HG03457 (cell line): ENCODE measurements at regions not wholly inside any gene's neighbourhood (a gene's known extent, or its start where the extent isn't known, plus 50 kb on each side); places are given as distances from the start of the nearest gene placed in this dataset.

ENCODE experiments used
- ATAC-seq: cut with Tn5 transposase; IDR thresholded peaks from one replicate; pipeline ENCODE4 v1.9.1; 2021; ENCODE audit warnings: moderate number of reproducible peaks; ENCODE audit not compliant: unreplicated experiment

DNA sequence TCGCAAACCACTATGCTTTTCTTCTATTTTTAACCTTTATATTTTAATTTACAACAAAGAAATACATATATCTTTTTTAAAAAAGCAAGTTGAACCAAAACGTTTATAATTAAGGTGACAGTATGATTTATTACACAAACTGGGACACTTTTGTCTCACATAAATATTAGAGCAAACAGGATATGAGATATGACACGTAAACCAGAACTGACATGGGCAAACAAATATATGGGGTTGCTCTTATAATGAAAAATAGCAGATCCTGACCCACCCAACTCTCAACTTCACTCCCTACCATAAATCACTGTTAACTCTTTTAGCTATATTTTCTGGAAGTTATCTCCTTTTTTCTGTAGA is 177.0 kb upstream of the EDNRA start:
- no peak for ATAC-seq

DNA sequence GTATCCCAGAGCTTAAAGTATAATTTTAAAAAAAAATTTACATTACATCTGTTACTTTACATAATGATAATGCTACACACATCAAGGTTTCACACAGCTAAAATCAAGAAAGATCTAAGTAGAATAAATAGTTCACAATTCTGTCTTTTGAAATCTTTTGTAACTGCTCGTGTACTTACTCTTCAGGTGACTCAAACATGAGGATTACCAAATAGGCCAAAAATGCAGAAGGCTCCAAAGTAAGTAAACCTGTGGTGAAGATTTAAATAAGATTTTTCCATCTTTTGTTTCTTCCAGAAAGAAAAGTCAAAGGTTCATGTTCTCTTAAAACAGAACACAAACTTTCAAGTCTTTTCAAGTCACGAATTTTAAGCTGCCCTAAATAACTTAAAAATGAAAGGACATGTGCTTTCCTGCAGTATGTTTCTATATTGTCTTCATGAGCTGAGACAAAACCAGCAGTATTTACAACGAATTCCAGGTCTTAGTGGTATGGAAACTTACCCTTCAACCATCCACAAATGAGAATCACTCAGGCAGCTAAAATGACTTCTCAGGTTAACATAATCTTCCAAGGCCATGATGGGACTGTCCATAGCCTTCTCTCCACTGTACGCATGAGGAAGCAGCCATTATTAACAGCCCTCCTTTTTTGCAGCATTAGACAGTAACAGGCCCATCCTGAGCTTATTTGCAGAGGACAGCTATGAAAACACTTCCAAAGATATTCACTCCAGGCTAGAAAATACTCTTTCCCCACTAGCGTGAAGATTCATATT is 172.8 kb upstream of the EDNRA start:
- ATAC-seq: no peak

DNA sequence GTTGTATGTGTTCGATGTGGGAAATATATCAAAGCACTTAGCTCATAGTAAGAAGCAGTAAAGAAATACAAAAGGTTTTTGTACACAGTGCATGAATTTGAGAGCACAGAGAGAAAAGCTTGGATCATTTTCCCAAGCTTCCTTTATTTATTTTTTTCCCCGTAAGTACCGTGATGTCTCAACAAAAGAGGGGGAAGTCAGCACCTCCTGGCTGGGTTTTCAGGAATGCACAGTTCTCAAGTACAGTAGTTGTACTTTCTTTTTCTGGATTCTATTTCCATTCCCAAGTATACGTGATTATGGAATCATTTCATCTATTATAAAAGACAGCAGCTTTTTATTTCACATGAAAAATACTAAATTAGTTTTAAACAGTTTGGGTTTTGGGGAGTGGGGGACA is 171.5 kb upstream of the EDNRA start:
- no peak for ATAC-seq

DNA sequence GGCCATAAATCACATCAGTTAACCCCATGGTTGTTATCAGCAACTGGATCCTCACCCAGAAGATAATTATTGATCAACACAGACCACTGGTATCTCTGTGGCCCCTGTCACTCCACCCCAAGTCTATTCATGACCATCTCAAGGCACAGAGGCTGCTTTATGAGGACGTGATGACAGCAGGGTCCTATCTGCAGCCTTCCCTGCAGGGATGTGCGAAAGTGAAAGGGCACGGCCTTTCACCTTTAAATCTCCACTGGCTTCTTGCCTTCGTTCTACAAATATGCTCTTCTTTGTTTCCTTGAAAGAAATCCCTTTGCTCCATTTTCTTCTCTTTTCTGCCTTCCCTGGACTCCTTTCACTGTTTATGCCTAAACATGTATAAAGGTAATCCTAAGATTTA is 170.6 kb upstream of the EDNRA start:
- no peak for ATAC-seq

DNA sequence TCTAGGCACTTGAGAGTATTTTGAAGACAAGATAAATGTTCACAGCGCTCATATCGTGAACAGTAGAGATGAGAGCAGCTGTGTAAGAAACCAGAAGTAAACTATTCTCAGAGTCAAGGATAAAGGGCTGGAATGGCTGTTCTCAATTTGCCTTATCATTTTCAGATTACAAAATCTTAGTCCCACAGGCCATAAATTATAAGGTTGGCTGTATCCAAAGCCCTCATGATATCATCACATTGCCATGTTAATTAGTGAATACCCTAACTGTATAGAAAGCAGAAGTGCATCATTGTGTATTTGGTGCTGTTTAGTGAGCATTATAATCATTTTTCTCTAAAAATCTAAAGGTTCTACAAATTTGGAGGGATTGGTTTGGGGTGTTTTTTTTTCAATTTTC is 168.9 kb upstream of the EDNRA start:
- ATAC-seq: no peak

DNA sequence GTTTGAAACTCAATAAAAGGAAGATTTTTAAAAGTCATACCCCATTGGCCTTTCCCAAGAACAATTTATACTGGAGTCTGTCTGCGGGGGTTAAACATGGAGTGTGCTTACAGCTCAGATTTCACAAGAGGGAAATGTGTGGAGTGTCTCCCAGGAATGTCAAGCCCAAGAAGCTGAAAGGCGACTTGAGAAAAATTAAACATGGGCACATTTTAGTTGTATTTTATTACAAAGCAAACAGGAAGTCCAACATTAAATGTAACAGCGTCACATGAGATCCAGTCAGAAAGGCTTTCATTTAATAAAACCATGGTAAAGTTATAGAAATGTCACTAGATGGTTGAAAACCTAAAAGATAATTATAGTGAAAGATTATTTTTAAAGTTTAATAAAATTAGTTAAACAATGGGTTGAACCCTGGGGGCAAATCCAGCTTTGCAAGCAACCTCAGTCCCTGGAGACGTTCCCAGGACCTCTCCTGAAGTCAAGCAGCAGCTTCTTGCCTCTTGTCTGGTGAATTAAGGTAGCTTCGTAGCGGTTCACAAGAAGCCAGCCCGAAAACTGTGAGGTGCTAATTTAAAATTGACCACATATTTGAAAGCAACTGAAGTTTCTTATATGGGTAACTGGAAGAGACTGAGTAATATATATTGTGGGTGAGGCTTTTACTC is 168.4 kb upstream of the EDNRA start:
- ATAC-seq: no peak

DNA sequence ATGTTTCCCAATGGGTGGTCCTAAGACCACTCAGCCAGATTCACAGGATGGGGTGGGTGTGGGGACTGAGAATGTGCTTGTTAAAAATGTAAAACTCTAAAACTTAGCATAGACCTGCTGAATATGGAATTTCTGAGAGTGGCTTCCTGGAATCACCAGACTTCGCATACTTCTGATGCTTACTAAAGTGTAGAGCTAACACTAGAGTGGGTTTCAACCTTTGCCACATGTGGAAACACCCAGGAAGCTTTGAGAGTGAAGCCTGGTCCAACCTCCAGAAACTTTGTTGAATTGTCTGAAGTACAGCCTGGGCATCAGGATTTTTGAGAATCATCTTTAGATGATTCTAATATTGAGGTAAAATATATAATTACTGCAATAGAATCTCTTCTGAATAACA is 167.8 kb upstream of the EDNRA start:
- ATAC-seq: no peak

DNA sequence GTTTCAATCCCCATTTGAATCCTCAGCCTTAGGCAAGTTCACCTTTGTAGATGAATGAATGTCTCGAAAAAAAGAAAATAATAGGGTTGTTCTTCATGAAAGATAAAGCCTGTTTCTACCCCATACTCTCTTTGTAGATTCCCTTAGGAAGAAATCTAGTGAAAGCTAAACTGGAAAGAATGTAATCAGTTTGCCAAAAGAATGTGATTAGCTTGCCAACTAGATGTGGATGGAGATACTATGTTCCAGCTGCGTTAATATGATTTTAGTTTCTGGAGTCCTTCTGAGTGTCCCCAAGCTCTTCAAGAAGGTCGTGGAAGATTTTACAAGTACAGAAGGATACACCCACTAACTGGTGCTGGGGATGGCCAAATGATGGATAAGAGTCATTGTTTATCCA is 162.3 kb upstream of the EDNRA start:
- ATAC-seq: no peak

DNA sequence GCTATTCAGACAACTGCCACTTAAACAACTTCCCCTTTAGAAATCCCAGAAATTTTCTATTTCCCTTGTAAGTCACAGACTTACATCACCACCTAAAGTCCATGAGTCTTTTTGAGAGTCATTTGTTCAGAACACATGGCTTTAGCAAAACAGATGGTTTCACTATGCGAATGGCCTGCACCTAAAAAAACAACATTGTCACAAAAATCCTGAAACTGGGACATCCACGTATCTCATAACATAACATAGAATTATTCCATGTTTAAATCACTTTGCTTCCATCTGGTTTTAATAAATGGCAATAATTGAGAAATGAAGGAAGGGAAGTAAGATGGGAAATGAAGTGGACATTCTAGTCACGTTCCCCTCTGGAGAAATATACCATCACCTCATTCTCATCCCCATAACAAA is 155.3 kb upstream of the EDNRA start:
- ATAC-seq: no peak

DNA sequence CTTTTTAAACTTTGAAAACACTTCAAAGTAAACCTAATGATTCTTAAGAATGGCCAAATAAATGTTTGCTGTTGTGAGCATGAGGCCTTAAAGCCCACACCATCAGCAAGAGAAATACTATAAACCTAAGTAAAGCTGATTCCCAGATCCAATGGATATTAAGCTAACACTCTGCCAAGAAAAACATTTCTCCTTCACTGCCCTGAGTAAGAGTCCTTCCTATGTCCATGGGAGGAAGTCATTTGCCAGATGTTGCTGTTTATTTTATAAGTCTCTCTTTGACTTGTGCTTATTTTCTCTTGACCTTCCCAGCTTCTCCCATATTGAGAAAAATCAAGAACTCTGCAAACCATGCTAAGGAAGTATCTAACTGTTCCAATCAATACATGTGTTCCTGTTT is 154.3 kb upstream of the EDNRA start:
- no peak for ATAC-seq

DNA sequence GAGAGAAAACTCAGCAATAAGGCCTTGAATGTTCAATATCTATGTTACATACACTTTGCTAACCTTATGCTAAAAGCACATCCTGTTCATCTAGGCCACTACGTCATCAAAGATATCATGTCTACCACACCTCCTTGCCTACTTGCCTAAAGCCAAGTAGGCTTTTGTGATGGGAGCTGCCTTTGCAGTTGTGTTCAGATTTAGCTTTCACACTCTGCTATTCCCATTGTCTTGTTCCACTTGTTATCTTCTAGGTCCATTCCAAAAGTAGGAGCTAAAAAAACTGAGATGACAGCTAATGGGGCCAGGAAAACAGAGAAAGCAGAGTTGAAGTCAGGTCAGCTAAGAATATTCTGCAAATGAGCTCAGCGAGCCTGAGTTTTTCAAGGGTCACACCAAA is 153.6 kb upstream of the EDNRA start:
- ATAC-seq: no peak

DNA sequence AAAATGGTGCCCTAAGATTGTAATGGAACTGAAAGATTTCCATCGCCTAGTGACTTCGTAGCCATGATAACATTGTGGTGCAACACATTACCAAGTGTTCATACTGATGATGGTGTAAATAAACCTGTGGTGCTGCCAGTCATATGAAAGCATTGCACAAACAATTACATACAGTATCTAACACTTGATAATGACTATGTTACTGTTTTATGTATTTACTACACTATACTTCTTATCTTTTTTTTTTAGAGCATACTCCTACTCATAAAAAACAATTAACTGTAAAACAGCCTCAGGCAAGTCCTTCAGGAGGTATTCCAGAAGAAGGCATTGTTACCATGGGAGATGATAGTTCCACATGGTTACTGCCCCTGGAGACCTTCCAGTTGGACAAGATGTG is 152.7 kb upstream of the EDNRA start:
- no peak for ATAC-seq

DNA sequence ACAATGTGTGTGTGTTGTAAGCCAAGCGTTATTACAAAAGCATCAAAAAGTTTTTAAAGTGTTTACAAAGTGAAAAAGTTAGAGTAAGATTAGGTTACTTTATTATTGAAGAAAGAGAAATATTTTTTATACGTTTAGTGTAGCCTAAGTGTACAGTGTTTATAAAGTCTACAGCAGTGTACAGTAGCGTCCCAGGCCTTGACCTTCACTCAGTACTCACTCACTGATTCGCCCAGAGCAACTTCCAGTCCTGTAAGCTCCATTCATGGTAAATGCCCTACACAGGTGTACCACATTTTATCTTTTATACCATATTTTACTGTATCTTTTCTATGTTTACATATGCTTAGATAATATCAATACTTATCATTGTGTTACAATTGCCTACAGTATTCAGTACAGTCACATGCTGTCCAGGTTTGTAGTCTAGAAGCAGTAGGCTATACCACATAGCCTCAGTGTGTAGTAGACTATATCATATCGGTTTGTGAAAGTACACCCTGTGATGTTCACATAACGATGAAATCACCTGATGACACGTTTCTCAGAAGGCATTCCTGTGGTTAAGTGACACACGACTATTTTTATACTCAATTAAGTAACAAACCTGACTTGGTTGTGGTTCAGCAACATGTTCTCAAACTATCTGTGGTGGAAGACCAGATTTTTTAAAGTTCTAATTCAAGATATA is 152.0 kb upstream of the EDNRA start:
- ATAC-seq: no peak

DNA sequence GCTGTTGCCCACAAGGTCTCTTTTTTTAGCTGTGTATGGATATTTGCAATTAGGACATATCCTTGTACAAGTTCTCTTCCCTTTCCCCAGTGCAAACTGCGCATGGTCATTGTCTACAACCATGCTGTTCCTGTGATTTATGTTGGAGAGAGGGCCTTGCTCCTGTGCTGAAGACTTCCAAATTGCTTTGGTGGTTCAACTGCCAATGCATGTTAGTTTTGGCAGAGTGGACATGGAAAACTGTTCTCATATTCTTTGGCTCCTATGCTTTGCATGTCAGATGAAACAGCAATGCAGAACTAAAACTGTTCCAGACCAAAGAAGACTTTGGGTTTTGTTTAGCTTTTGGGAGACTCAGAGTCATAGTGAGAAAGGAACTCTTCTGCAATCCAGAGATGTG is 148.8 kb upstream of the EDNRA start:
- ATAC-seq: no peak

DNA sequence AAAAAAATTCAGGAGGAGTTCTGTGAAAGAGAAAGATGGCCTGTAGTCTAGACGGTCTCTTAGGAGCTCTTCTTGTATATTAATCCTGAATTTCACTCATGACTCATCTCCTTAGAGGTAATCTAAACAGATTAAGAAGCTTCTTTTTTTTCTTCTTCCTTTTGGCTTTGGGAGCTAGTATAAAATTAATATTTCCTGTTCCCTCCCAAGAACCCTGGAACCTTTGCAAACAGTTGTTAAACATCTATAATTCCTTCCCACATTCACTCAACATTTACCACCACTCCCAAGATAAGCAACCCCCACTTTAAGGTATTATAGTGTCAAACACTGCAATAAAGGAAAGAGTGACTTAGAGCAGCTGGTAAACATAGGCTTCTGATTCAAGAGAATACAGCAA is 146.4 kb upstream of the EDNRA start:
- no peak for ATAC-seq

DNA sequence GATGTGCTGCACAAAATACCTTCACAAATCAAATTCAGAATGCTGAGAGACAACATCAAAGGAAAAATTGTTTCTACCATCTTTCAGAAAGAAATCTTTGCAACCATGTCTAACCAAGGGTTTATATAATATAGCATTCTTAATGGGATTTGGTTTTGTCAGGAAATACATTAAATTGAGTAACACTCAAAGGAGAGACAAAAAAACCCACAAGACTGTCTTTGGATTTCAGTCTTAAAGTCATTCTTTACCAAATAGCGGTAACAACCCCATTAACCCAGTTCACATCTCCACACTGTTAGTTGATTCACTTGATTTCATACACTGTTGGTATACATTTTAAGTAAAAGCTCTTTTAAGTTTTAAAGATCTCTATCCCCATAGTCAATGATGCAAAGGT is 145.7 kb upstream of the EDNRA start:
- no peak for ATAC-seq

DNA sequence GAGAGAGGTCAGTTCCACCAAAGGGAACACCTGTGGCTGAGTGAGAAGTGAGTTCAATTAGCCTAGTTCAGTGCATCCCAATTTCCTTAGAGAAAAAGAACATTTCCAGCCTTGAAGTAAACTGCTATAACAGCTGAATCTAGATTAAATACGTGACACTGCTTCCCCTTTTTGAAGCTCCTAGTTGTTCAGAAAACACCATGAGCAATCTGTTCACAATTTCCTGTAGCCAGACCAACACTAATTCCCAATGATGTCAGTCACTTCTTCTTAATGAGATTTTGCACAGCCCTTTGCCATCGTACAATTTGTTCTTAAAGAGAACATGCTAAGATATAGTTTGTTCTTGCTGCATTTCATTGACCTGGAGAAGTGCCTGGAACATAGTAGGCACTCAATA is 144.6 kb upstream of the EDNRA start:
- ATAC-seq: no peak

DNA sequence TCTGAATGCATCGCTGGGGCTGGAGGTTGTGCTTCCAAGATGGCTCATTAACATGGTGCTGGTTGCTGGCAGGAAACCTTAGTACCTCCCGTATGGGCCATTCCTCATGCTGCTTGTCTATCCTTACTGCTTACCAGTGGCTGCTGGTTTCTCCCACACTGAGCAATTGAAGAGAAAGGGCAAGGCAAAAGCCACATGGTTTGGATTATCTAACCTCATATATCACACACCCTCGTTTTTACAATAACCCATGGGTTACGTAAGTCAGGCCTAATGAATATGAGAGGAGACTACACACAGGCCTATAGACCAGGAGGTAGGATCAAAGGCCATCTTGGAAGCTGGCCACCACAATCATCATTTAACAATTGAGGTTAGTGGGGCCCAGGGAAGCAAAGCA is 141.8 kb upstream of the EDNRA start:
- ATAC-seq: no peak

DNA sequence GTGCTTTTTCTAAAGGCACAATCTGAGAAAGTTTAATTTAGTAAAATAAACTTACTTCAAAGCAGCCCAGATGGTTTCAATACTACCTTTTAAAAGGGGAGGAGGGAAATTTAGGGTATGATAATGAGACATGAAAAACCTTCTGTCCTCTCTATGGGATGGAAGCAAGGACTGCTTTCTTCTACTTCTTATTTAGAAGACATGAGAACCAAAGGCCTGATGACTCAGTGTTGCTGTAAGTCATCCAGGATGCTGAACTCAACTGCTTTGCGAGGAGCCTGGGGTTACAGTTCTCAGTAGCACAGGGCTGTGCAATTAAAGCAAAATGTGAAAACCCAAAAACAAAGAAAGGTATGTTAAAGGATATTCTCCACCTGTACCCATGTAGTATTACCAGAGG is 140.8 kb upstream of the EDNRA start:
- no peak for ATAC-seq

DNA sequence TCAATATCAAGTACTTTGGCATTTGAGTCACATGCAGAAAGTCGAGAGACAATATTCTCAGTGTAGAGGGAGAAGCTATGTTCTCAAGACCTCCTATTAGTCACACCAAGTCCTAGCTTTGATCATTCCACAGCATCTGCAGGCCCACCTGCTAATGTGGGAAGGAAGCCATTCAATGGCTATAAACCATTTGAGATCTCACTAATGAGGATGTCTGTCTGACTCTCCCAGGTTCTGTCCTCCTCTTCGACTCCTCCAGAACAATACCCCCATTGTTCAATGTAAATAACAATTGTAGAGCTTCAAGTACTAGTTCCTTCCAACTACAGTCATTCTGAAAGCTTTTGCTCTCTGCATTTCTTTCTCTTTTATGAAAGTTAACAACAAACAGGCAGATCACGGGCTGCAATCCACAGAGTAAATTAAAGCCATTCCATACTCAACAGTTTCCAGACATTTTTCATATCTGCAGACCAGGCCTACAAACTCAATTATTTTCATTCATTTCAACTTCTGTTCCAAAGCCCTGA is 140.2 kb upstream of the EDNRA start:
- ATAC-seq: no peak

DNA sequence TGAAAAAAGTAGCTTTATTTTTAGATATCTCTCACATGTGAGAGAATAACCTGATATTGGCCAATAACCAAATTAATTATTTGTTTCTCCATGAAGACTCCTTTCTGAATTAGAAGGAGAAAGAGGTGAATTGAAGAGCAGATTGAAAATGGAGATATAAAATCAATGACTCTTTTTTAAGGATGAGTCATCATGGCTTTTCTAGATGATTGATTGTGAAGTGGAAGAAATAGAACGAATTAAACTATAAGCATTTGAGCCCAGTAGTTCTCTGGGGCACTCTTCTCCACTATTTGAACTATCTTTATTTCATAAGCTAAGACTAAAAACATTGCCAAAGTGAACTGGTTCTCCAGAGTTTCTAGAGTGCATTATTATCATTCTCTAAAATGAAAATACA is 137.2 kb upstream of the EDNRA start:
- ATAC-seq: no peak

DNA sequence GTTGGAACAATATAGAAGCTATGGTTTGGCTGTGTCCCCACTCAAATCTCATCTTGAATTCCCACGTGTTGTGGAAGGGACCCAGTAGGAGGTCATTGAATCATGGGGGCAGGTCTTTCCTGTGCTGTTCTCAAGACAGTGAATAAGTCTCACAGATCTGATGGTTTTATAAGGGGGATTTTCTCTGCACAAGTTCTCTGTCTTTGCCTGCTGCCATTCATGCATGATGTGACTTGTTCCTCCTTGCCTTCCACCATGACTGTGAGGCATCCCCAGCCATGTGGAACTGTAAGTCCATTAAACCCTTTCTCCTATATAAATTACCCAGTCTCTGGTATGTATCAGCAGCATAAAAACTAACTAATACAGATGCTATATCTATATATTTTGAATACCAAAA is 135.2 kb upstream of the EDNRA start:
- no peak for ATAC-seq
